Upper lobe of left lung (tissue), 6 donors: ENCODE measurements at regions not wholly inside any gene's neighbourhood (a gene's known extent, or its start where the extent isn't known, plus 50 kb on each side); places are given as distances from the start of the nearest gene placed in this dataset.

Source experiments
- ATAC-seq, 2 donors: fragments of 200-7000 bp; cut with Tn5 transposase; one replicate each; pipeline ENCODE4 v1.9.1; 2022; ENCODE audit warnings: mild to moderate bottlenecking in 2 of 2, moderate library complexity in 2 of 2; ENCODE audit not compliant: low FRiP score in 2 of 2
- DNase-seq, 2 donors: peaks; one replicate each; pipeline ENCODE4 v3.0.0-alpha.2; 2019 to 2020
- H3K27ac ChIP-seq, 4 donors: fragments of 200-600 bp; sonication (generic); one replicate each; pipeline ENCODE4 v1.5.1; 2016 to 2019
- H3K27me3 ChIP-seq, 4 donors: fragments of 200-600 bp; sonication (generic); one replicate each; pipeline ENCODE4 v1.5.1; 2017 to 2019
- H3K36me3 ChIP-seq, 4 donors: fragments of 200-600 bp; sonication (generic); one replicate each; pipeline ENCODE4 v1.5.1; 2016 to 2019
- H3K4me1 ChIP-seq, 4 donors: fragments of 200-600 bp; sonication (generic); one replicate each; pipeline ENCODE4 v1.5.1; 2018 to 2019
- H3K4me3 ChIP-seq, 4 donors: fragments of 200-600 bp; sonication (generic); one replicate each; pipeline ENCODE4 v1.5.1; 2017 to 2019; ENCODE audit warnings: mild to moderate bottlenecking in 2 of 4, moderate library complexity in 1 of 4
- H3K9me3 ChIP-seq, 4 donors: fragments of 200-600 bp; sonication (generic); one replicate each; pipeline ENCODE4 v1.5.1; 2018 to 2019
- CTCF ChIP-seq, 6 experiments: fragments of 450-650 bp in 4 of 6; fragments of 200-600 bp in 2 of 6; sonication (generic) in 2 of 6; IDR thresholded peaks; one replicate each; pipeline ENCODE4 v1.5.1; 2016 to 2019; ENCODE audit warnings: antibody characterized with exemption in 6 of 6
- EP300 ChIP-seq, 4 donors: sonication (generic); formaldehyde crosslinking; IDR thresholded peaks; one replicate each; pipeline ENCODE4 v1.5.1; 2017; ENCODE audit warnings: antibody characterized with exemption in 4 of 4, control low read depth in 2 of 4
- POLR2A ChIP-seq, 4 donors: fragments of 450-650 bp; IDR thresholded peaks; one replicate each; pipeline ENCODE4 v1.5.1; 2016 to 2017; ENCODE audit warnings: antibody characterized with exemption in 4 of 4, mild to moderate bottlenecking in 2 of 4
- POLR2AphosphoS5 ChIP-seq, 2 donors: sonication (generic); formaldehyde crosslinking; IDR thresholded peaks; one replicate each; pipeline ENCODE4 v1.5.1; 2017; ENCODE audit warnings: antibody characterized with exemption in 2 of 2
- whole genome bisulfite sequencing, 2 donors: methylation state at CpG; one replicate each; pipeline ENCODE4 v1.1.5; 2017 to 2018; 5-methylcytosine and 5-hydroxymethylcytosine counted together
- donor health status: DM: no; HTN: no; CAD: no; lungs with moderate emphysema.
- donor health status: DM: no; HTN: yes; CAD: no; lungs with severe emphysema.

- no peaks in the 10 kb centered on the region for H3K36me3 ChIP-seq
- H3K27ac ChIP-seq: no peak overlapping the region
- peaks cover 16 to 39% (median 25%) of the 10 kb centered on the region in 4 donors for H3K4me1 ChIP-seq
- WGBS, 2 donors: 87 to 91% methylated on average over 7 to 17 of the region's 20 CpGs
- DNase-seq: peak; percentile 56 to 81
- ATAC-seq: no peak
- no peaks in the 10 kb centered on the region for H3K9me3 ChIP-seq
- TF ChIP-seq CTCF (IDR thresholded peaks at IDR 0.05) (peak in 5 of 6 experiments; percentile 22 to 74 (median 41)), EP300 (IDR thresholded peaks at IDR 0.05) (no peak)
- H3K4me3 ChIP-seq: no peak overlapping the region
- no peaks in the 10 kb centered on the region for H3K27me3 ChIP-seq
Observed at GRCh38 chr6:44062771-44063560, 64.3 kb downstream of the MRPL14 start.

- DNase-seq (no peak), ATAC-seq (no peak)
- Histone ChIP-seq H3K9me3 (no peaks in the 10 kb centered on the region), H3K27me3 (no peaks in the 10 kb centered on the region), H3K27ac (no peak overlapping the region), H3K4me1 (peaks cover 23 to 46% (median 32%) of the 10 kb centered on the region in 4 donors), H3K36me3 (no peaks in the 10 kb centered on the region), H3K4me3 (no peak overlapping the region)
- TF ChIP-seq CTCF (IDR thresholded peaks at IDR 0.05) (no peak), EP300 (IDR thresholded peaks at IDR 0.05) (no peak), POLR2A (IDR thresholded peaks at IDR 0.05) (no peak), POLR2AphosphoS5 (IDR thresholded peaks at IDR 0.05) (no peak)
- WGBS, 2 donors: 71 to 100% methylated on average over 3 of the region's 3 CpGs
Observed at GRCh38 chr6:44062105-44062770, 65.0 kb downstream of the MRPL14 start.

GRCh38 chr6:44061375-44062104, 65.7 kb downstream of the MRPL14 start:
- peaks cover 25 to 51% (median 34%) of the 10 kb centered on the region in 4 donors for H3K4me1 ChIP-seq
- no peaks in the 10 kb centered on the region for H3K36me3 ChIP-seq
- DNase-seq (no peak), ATAC-seq (no peak)
- no peak overlapping the region for H3K4me3 ChIP-seq
- TF ChIP-seq POLR2AphosphoS5 (IDR thresholded peaks at IDR 0.05) (no peak), EP300 (IDR thresholded peaks at IDR 0.05) (no peak), CTCF (IDR thresholded peaks at IDR 0.05) (no peak), POLR2A (IDR thresholded peaks at IDR 0.05) (no peak)
- H3K27me3 ChIP-seq: no peaks in the 10 kb centered on the region
- no peak overlapping the region for H3K27ac ChIP-seq
- 69 to 73% methylated on average over 5 of the region's 5 CpGs for WGBS, 2 donors
- H3K9me3 ChIP-seq: no peaks in the 10 kb centered on the region

- TF ChIP-seq EP300 (IDR thresholded peaks at IDR 0.05) (no peak), POLR2AphosphoS5 (IDR thresholded peaks at IDR 0.05) (no peak), POLR2A (IDR thresholded peaks at IDR 0.05) (peak in 1 of 4 donors; percentile 24), CTCF (IDR thresholded peaks at IDR 0.05) (no peak)
- no peak for DNase-seq
- 86 to 89% methylated on average over 10 of the region's 10 CpGs for WGBS, 2 donors
- Histone ChIP-seq H3K9me3 (no peaks in the 10 kb centered on the region), H3K4me1 (peaks cover 25 to 51% (median 34%) of the 10 kb centered on the region in 4 donors), H3K4me3 (no peak overlapping the region), H3K27ac (no peak overlapping the region), H3K36me3 (no peaks in the 10 kb centered on the region), H3K27me3 (no peaks in the 10 kb centered on the region)
- ATAC-seq: no peak
Observed at GRCh38 chr6:44060612-44061374, 66.5 kb downstream of the MRPL14 start.
